ENCODE measurements at regions not wholly inside any gene's neighbourhood (a gene's known extent, or its start where the extent isn't known, plus 50 kb on each side); places are given as distances from the start of the nearest gene placed in this dataset.

DNA sequence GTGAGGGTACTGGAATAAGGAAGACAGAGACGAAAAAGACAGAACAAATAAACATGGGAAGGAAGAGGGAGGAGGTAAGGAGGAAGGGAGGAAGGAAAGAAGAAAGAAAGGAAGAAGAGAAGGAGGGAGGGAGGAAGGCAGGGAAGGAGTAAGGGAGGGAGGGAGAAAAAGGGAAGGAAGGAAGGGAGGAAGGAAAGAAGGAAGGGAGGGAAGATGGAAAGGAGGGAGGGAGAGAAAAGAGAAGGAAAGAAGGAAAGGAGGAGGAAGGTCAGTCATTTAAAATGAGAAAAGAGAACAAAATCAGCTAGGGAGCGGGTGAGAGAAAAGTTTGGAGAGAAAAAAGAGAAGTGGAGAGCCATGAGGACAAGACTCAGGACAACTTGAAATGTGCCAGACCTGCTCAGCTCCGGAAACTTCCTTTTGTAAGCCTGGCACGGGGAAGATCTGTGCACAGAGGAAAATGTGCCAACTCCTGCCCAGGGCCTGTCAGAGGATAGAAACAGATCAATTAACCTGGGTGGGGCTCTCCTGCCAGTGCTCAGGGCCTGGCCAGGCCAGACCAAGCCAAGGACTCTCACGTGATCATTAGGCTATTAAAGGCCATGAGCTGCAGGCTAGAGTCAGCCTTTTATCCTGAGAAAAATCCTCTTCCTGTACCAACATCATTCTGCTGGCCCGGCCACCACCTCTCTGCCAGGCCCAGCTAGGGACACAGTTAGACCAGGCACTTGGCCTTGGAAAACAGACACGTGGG is 50.1 kb upstream of the BCL6 start:
- TF ChIP-seq, protein P1, sequence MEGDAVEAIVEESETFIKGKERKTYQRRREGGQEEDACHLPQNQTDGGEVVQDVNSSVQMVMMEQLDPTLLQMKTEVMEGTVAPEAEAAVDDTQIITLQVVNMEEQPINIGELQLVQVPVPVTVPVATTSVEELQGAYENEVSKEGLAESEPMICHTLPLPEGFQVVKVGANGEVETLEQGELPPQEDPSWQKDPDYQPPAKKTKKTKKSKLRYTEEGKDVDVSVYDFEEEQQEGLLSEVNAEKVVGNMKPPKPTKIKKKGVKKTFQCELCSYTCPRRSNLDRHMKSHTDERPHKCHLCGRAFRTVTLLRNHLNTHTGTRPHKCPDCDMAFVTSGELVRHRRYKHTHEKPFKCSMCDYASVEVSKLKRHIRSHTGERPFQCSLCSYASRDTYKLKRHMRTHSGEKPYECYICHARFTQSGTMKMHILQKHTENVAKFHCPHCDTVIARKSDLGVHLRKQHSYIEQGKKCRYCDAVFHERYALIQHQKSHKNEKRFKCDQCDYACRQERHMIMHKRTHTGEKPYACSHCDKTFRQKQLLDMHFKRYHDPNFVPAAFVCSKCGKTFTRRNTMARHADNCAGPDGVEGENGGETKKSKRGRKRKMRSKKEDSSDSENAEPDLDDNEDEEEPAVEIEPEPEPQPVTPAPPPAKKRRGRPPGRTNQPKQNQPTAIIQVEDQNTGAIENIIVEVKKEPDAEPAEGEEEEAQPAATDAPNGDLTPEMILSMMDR (conservative IDR thresholded peaks at IDR 0.05): no peak
- no peak for TF ChIP-seq ZFX (IDR thresholded peaks at IDR 0.05)
- H3K27ac ChIP-seq: no peak overlapping the region

DNA sequence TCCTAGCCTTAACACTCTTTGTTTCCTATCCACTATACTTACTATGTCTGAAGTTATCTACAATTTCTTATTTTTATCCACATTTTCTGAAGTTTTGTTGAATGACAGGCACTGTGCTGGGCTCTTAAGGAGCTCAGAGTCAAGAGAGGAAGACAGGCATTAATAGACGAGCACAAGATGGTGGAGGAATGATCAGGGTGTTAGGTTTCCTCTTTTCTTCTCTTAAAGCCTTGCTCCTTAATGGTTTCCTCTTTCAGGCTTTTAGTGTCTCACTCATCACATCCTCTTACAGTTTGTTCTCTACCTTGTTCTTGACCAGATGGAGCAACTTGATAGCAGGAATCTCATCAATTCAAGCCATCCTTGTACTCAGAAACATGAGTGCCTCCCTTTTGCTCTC is 52.9 kb upstream of the BCL6 start:
- no peak overlapping the region for H3K27ac ChIP-seq
- no peak for TF ChIP-seq ZFX (IDR thresholded peaks at IDR 0.05)
- TF ChIP-seq, protein P1 (conservative IDR thresholded peaks at IDR 0.05): no peak

DNA sequence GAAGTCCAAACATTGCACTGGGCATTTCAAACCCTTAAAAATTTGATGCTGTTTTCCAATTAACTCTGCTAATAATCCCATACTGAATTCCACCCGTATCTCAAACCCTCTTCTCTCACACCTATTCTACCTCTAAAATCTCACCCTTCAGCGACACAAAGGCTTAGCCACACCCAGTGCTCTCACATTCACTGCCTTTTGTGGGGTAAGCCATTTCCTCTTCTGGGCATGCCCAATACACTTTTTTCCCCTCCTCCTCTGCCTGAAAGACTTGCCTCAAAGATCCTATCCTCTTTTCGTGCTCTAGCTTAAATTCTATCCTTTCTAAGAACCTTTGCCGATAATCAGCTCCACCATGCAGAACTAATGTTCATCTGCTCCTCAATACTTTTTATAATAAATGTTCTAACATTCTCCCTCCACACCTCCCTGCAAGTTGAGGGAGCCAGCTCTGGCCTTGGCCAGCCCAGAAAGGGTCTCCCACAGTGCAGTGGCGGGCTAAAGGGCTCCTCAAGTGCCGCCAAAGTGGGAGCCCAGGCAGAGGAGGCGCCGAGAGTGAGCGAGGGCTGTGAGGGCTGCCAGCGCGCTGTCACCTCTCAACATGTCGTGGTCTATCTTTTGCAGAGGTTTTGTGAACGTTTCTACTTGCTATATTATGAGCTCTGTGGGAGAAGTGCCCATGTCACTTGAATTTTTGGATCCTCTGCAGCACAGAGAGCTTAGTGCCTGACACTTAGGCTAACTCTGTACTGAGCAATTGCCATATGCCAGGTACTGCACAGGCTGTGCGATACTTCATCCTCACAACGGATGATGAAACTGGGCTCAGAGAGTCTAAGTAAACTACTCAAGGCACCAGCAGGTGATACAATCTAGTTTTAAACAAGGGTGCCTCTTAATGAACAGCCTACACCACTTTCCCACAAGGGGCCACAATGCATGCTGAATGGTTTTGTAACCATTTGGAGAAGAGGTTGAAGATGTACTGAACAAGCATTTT is 53.6 kb upstream of the BCL6 start:
- no peak overlapping the region for H3K27ac ChIP-seq
- no peak for TF ChIP-seq ZFX (IDR thresholded peaks at IDR 0.05)
- TF ChIP-seq, protein P1 (conservative IDR thresholded peaks at IDR 0.05): no peak

DNA sequence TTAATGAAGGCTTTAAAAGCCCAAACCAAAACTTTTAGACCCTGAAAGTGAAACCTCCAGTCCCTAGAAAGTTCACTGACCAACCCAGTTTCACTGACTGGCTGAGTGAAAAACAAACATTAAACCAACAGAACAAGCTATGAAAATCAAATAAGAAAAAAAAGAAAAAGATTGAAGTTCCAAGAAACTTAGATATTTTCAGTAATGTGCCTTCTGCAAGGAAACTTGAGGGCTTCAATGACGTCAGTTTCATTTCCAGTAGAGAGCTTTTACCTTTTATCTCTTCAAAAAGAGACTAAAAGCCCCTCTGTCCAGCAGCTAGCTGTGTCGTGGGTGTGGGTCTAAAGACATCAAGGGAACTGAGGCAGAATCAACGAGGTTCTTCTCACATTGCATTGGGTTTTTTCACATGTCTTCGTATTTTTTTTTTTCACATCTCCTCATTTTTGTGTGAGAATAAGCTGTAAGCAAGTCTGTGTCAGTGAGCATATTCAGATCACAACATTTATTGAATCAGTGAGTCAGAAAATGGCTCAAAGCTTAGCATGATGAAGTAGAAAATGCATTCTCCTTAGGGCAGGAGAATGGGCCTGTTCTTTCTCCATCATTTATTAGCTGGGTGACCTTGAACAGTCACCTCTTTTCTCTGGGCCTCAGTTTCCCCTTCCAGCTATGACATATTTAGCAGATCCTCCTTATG is 54.8 kb upstream of the BCL6 start:
- no peak overlapping the region for H3K27ac ChIP-seq
- no peak for TF ChIP-seq ZFX (IDR thresholded peaks at IDR 0.05)
- TF ChIP-seq, protein P1 (conservative IDR thresholded peaks at IDR 0.05): no peak

DNA sequence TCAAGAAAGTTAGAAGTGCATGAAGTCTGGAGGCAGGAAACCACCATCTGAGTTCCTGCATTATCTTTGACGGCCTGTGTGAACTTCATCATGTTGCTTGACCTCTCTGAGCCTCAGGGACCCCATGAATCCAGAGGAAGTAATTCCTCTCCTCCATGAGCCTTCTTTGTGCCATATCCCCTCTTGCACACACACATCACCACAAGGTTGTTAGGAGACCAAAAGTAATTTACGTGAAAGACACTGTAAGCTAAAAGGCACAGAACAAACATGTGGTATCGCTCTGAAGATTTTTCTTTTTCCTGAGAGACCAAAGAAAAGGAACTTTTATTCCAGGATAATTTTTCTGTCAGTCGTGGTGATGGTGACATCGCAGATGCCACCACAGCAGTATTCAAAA is 55.9 kb upstream of the BCL6 start:
- no peak for TF ChIP-seq ZFX (IDR thresholded peaks at IDR 0.05)
- H3K27ac ChIP-seq: no peak overlapping the region; the same call in 1 of the 2 replicates

DNA sequence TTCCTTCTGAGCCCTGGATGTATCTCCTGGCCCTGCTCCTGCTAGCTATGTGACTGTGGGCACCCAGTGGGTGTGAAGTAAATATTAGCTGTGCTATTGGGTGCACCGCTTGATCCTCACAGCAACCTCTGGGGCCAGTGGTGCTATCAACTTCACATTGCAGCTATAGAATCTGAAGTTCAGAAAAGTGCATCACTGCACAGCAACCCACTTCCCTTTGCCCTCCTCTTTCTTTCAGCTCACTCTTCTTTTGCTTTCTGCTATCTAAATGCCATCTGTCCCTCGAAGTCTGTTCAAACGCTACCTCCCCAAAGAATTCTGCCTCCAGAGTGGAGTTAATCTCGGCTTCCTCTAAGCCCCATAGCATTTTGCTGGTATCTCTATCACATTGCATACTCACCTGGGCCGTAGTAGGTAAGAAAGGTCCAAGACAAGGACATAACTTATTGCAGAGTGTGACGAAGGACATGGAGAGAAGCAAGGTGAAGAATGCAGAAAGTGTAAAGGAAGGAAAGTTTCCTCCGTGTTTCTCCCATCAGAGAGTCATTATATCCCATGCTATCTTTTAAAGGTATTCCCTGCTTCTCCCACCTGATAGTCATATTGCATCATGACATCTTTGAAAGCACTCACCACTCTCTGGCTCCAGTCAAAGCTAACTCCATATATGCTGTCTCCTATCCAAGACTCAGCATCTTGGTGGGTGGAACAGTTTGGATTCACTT is 57.1 kb upstream of the BCL6 start:
- H3K27ac ChIP-seq: no peak overlapping the region
- TF ChIP-seq, protein P1 (conservative IDR thresholded peaks at IDR 0.05): no peak
- no peak for TF ChIP-seq ZFX (IDR thresholded peaks at IDR 0.05)

DNA sequence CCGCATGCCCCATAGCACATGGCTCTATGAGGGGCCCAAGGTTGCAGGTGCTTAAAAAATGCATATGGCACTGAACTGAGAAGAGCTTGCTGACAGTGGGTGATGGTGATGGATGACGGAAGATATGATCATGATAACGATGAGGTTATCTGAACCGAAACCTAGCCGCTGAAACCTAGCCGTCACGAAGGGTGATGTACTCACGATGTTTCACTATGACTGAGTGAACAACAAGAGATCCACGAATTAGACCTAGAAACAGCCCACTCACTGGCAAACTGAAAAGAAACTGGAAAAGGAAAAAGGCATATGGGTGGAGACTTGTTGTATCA is 57.6 kb upstream of the BCL6 start:
- no peak overlapping the region for H3K27ac ChIP-seq
- no peak for TF ChIP-seq ZFX (IDR thresholded peaks at IDR 0.05)
- TF ChIP-seq, protein P1 (conservative IDR thresholded peaks at IDR 0.05): no peak
